CD4-positive, alpha-beta T cell treated with Interleukin-2 at 100 ng/mL for 4 hours (primary cell): ENCODE measurements at regions not wholly inside any gene's neighbourhood (a gene's known extent, or its start where the extent isn't known, plus 50 kb on each side); places are given as distances from the start of the nearest gene placed in this dataset.

Experiments
- DNase-seq: peaks from one replicate; pipeline ENCODE4 v3.0.0-alpha.2; 2020; ENCODE audit warnings: low spot score

DNA sequence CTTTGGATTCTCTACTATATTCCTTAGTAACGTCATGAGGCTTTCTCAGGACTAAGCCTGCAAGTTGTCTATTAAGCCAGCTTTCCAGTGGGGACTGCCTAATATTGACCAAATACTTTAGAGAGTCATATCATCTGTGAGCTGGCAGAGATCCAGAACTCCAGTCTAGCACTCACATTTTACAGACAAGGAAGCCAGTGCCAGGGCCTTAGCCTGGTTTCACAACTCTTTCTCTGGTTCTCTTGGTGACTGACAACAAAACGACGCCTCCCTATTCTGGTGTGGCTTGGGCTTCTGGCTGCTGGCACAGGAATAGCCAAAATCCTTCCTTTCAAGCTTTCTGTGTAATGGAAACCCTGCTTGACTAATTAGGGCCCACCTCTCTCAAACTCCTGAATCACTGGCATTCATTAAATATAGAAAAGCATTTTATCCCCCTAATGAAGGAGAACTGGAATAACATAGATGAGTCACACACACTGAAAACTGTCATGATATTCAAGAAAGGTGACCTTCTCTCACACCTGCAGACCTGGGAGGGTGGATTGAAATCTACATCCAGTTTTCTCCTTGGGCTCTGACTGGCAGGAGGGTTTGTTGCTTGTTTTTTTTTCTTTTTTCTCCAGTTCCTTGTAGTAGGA lies 75.2 kb upstream of the UBL3 start:
- no peak for DNase-seq

DNA sequence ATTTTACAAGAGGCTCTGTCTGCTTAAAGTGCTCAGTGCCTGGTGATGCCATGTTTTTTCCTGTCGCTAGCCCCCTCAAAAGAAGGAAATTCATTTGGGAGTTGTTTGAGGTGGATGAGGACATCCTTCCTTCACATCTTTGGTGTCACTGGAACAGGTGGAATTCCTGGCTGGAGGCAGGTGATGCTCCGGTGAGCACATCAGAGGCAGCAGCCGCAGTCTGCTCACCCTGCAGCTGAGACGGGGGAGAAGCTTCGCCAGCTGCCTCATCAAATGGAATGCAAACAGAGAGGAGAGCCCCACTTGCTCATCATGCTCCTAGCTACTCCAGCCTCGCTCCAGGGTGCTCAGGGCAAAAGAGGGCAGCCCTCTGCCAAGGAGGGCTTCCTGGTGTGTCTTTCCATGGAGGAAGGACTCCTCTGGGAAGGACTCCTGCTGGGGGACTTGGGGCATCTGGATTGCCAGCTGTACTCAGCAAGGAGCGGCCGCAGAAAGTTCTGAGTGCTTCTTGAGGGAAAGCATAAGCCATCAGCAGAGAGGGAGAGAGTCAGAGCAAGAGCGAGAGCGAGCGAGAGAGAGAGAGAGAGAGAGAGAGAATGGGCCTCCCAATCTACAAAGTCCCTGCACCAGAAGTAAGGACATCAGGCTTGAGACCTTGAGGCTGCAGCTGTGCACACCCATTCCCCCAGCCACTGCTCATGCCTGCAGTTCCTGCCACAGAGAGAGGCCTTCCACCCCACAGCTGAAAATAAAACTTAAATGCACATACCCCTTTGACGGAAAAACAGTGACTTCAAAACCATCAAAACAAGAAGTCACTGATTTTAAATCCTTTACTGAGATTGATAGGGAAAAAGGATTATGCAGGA lies 74.3 kb upstream of the UBL3 start:
- DNase-seq = no peak

DNA sequence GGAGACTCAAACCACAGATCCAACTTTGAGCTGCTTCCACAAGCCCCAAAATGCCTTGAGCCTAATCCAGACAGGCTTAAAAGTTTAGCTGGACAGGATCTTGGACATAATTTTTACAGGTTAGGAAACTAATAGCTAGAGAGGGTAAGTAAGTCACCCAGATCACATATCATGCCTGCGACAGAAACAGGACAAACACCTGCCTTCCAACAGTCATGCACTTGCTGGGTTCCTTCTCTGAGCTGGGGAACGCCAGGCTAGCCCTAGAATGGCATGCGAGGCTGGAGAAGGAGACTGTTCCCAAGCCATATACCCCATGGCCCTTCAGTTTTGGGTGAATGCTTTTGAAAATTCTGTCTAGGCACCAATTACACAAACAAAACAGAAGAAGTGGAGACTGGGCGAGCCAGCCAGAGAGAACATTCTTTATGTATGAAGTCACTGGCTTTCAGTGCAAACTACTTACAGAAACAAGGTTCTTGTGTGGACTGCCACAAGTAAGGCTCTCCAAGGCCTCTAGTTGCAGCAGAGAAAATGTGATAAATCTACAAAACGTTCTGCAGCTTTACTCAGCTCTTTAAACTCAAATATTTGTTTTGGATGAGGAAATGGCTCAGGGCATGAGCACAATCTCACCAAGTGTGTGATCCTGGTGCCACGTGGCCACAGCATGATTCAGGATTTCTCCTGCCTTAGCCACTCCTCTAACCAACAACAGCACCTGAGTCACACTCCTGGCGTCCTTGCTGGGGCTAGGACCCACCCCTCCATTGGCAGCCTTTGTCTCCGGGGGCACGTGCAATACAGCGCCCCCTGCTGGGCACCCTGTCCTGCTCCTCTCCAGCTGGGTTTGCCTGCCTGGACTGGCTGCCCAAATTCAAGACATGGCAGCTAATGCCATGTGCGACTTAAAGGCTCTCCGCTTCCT lies 73.4 kb upstream of the UBL3 start:
- peak; percentile 73 for DNase-seq

DNA sequence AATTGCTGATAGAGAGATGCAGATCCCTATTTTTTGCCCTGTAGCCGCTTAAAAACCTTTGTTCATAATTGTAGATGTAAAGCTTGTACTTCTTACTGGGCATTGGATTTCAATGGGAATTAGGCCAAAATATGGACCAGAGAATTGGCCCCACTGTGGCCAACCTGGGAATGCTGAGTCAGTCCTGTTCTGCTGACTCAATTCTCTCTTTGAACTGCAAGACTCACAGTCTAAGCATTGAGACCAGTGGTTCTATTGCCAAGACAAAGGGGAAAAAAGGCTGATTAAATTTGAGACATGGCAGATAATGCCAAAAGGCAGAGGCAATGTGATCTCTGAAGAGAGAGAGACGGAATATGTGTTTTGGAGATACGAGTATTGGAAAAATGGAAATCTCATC lies 72.5 kb upstream of the UBL3 start:
- no peak for DNase-seq

DNA sequence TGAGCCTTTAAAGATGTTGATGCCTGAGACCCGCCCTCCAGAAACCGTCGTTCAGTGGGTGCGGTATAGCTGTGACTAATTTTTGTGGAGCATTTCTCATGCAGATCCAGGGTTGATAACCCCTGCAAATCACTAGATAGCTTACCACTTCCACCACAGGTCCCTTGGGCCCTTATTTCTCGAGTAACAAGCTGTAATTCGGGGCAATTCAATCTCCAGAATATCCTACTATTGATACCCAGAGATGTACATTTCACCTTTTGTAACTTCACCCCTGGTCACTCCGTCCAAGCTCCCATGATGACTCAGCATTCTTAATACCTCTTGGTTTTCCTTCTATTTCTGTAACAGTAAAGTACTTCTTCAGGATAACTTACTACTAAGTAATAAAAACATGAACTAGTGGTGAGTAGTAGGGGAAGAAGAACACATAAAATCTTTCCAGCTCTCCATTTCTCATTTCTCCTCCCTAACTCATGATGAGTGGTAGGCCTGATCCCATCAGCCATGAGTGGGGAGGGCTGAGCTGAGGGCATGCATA lies 71.9 kb upstream of the UBL3 start:
- DNase-seq = peak; percentile 28

DNA sequence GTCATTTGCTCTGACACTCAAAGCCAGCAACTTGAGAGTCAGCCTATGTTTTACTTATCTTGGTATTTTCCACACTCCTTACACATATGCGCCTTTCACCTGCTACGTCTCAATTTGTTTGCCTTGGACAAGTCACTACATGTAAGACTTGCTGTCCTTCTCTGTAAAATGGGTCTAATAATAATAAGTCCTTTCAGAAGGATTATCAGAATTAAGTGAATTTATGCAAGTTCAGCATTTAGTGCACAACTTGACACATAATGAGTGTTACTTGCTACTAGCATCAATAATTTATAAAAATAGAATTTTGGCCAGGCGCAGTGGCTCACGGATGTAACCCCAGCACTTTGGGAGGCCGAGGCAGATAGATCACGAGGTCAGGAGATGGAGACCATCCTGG lies 71.1 kb upstream of the UBL3 start:
- no peak for DNase-seq

DNA sequence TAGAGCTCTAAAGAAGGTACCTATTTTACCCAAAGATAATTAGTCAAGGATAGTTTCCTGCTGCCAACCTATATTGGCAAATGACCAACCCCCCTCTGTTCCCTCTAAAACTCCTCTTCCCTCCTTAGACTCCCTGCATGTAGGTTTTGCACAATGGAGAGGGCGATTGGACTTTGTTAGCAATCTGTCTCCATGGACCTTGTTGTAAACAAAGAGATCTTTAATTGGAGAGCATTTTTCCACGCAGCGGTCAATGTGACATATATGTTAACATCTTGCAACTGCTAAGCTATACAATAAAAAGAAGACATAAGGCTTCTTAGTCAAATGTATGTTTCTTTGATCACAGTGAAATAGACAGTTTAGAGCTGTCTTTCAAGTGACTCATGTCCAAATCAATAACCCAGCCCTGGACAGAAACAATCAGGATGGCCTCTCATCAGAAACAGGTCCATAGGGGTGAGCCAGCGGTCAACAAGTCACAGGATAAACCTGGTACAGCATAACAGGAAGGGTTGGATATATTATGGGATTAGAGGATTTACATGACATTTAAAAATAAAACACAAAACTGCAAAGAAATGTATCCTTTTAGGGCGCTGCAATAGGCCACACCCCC lies 69.7 kb upstream of the UBL3 start:
- DNase-seq = no peak

DNA sequence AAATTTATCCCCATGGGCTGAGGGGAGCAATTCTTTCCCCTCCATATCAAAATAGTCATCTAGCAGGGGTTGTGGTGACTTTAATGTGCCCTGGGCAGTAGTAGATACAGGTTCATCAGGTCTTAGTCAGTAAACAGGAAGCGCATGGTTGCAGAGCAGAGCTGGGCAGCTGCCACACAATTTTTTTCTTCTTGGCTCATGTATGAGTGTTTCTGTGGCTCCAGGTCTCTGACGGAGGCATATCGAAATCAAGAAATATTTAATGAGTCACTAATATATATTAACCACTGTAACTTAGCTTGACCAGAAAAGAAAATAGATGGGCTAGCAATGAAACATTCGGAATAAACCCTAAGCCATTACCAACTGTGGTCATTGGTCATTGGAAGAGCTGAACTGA lies 68.4 kb upstream of the UBL3 start:
- DNase-seq = no peak

DNA sequence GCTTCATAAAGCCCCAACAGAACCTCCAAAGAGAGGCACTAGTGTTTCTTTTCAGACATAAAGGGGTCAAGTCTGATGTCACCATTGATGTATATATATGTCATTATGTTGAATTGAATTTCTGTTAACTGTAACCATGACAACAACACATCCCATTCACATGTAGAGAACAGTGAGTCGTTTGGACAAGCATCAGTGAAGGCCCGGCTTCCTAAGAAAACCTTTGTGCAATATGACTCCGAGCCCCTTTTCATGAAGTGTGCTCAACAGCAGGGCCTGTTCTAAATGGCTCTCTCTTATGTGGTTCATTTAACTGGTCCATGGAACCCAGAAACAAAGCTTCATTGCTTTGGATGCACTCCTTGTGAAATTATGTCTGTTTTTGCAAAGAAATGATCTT lies 67.2 kb upstream of the UBL3 start:
- DNase-seq = no peak

DNA sequence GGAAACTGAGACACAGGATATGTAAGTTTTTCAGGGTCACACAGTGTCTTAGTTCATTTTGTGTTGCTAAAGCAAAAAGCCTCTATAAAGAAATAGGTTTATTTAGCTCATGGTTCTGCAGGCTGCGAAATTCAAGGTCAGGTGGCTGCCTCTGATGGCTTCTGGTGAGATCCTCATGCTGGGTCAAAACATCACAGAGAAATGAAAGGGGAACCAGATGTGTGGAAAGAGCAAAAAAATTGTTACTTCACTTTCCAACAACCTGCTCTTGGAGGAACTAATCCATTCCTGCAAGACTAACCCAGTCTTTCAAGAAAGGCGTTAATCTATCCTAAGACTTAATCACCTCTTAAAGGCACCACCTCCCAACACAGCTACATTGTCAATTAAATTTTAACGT lies 64.2 kb upstream of the UBL3 start:
- no peak for DNase-seq

DNA sequence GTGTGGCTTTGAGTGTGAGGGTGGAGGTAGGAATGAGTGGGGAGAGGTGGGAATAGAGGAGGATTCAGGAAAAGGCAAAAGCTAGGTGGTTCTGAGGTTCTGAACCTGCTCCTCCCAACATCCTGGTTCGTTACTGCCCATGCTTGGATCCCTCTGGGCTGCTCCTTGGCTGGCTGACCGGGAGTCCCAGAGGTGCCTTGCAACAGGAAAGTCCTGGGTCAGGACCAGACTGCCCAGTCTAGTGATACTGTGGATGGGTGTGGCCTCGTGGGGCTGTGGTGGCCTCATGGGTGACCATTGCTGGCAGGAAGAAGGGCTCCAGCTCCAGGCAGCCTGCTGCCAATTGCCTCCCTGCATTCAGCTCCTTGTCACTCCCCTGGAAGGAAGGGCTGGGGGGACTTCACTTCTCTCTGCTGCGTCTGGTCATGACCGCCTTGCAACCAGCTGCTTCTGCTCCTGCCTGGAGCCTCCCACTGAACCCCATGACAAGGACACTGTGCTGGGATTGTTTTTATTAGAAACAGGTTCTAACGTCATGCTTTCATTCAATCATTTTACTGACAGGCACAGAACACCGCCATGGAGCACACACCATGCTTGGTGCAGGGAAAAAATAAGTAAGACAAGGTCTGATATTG lies 61.5 kb upstream of the UBL3 start:
- no peak for DNase-seq

DNA sequence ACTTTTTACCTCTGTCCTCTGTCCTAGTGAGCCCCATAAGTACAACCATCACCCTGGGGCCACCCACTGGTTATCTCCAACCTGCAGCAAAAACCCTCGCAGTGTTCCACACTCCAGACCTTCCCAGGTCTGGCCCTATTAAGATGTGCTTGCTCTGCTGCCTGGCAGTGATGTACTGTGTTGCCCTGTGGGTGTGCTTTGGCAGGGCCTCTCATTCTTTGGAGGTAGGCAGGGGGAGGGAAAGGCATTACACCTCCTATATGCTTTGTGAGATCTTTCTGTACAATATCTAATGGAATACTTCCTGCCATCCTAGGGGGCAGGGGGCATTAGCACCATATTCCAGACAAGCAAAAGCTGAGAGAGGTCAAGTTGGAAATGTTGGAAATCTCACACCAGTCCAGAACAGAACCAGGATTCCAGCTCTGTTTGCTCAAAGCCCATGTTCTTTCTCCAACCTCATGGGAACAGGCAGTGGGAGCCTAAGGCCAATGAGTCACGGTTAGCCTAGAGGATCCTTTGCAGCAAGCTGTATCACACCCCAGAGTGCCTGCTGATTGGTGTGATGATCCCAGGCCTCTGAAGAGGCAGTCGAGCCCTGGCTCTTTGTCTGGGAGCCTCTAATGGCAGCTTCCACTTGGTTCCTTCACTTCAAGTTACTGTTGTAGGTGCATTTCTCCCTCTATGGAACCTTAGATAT lies 59.7 kb upstream of the UBL3 start:
- DNase-seq = no peak

DNA sequence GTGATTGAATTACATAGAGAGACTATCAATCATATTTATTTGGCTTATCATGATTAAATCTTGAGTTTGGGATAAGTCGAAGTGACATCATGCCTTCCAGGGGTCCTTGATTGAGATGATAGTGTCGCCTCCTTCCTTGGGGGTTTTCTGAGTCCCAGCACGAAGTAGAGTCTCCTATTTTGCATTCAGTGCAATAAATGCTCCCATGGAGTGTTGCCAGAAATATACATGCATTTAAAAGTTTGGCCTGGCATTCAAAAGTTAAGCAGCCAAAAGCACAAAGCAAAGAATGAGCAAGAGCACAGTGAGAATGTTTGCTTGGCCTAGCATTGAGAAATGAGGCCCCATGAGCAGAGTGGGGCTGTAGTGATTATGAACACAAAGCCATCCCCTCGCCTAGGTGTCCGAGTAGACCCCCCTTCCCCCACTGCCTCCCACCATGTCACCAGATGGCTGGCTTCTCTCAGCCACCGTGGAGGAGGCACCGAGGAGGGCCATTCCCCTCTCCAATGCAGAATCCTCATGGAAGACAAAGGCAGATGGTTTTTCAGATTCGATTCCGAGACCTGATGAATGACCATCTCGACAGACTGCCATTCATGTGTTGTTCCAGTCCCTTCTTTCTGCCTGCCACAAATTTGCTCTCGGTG lies 58.8 kb upstream of the UBL3 start:
- no peak for DNase-seq

DNA sequence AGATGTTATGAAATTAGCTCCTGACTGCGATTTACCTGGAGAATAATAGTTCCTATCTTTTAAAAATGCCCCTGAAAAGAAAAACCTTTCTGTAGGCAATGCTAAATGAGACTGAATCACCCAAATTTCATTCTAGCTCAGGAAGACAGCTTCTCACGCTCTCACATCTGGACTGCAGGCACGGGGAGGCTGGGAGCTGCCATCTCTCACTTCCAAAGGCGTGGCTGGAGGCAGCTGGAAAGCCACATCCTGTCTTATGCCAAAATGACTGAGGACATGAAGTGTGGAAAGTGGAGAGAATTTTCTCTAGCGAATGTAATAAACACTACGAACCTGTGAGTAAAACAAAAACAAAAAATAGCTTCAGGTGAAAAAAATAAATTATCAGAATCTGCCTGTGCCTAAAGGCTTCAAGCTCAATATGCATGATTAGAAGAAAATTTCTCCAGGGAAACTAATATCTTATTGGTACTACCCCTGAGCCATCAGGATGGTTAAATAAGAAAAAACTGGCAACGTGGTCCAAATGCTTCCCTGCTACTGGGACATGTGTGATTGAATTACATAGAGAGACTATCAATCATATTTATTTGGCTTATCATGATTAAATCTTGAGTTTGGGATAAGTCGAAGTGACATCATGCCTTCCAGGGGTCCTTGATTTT lies 58.1 kb upstream of the UBL3 start:
- no peak for DNase-seq

DNA sequence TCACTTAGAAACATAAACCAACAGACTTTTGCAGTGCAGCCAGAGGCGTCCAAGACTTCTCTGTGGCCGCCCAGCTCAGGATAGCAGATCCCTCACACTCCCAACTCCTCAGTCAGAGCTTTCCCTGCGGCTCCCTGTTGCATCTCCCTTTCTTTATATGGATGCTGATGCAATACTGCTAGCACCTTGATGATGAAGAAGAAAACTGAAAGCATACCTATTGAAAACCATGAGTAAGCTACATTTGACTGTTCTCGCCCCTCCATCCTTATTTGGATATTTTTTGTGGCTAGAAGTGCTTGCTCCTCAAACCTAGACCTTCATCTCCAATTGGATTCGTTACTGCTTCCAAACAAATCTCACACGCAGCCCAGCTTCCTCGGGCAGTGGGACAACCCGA lies 57.3 kb upstream of the UBL3 start:
- DNase-seq = no peak

DNA sequence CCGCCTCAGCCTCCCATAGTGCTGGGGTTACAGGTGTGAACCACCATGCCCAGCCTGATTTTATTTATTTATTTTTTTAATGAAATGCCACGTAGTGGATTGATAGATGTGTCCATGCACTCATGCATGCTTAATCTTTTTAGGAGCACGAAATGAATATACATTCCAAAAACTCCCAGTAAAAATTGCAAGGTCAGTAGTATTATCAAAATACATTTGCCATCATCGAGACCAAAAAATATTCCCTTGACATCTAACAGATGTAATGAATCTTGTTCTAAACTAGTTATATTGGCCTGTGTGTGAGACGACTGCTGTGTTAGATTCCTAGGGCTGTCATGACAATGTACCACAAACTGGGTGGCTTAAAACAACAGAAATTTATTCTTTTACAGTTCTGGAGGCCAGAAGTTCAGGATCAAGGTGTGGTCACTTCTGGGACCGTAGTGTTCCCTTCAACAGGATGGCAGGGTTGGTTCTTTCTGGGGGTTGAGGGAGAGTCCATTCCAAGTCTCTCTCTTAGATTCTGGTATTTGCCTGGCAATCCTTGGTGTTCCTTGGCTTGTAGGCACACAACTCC lies 56.1 kb upstream of the UBL3 start:
- no peak for DNase-seq

DNA sequence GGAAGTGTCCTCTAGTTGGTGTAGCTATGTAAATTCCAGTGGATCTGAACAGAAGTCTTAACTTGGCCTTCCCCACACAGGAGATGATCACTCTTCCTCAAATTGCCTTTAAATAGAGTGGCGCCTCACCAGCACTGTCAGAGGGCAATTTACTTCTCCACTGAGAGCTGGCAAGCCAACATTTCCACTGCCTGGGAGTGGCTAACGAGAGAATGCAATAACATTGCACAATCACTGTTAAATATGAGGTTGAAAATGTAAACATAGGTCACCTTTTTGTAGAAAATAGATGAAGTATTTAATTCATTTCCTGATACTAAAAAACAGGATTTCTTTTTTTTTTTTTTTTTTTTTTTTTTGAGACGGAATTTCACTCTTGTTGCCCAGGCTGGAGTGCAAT lies 55.4 kb upstream of the UBL3 start:
- DNase-seq = no peak

DNA sequence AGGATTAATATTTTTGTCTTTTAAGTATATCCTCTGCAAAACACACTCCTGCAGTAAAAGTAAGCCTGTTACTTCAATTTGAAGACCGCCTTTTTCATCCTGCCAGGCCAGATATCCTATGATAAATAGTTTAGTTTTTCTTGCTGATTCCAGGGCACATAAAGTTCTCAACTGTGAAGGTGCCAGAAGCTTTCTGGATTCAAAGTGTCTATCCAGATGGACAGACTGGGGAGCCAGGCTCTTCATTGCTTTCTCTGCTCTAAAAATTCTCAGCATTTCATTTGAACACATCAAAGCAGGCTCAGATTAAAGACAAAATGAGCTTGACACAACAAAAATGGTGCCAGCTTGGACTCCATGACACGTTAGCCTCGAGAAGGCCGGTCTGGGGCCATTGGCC lies 53.6 kb upstream of the UBL3 start:
- DNase-seq = no peak

DNA sequence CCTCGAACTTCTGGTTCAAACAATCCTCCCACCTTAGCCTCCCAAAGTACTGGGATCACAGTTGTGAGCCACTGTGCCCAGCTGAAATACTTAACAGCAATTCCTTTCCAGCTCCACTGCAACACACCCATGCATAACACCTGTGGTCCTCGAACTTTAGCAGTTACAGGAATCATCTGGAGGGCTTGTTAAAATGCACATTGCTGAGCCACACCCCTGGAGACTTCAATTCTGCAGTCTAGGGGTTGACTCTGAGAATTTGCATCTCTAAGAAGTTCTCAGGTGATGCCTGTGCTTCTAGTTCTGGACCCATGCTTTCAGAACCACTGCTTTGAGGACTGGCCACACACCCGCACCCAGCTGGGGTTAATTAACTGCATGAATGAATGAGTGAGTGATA lies 53.1 kb upstream of the UBL3 start:
- no peak for DNase-seq
